HG03342 (cell line): ENCODE measurements at regions not wholly inside any gene's neighbourhood (a gene's known extent, or its start where the extent isn't known, plus 50 kb on each side); places are given as distances from the start of the nearest gene placed in this dataset.
"Not testable (repeated sequence)": the region's sequence is repeated elsewhere in the genome, so short reads cannot be mapped to it uniquely, and the experiment has no call there.

Source experiments
- ATAC-seq: cut with Tn5 transposase; IDR thresholded peaks from one replicate; pipeline ENCODE4 v1.9.1; 2021; ENCODE audit warnings: mild to moderate bottlenecking, moderate library complexity; ENCODE audit not compliant: unreplicated experiment

DNA sequence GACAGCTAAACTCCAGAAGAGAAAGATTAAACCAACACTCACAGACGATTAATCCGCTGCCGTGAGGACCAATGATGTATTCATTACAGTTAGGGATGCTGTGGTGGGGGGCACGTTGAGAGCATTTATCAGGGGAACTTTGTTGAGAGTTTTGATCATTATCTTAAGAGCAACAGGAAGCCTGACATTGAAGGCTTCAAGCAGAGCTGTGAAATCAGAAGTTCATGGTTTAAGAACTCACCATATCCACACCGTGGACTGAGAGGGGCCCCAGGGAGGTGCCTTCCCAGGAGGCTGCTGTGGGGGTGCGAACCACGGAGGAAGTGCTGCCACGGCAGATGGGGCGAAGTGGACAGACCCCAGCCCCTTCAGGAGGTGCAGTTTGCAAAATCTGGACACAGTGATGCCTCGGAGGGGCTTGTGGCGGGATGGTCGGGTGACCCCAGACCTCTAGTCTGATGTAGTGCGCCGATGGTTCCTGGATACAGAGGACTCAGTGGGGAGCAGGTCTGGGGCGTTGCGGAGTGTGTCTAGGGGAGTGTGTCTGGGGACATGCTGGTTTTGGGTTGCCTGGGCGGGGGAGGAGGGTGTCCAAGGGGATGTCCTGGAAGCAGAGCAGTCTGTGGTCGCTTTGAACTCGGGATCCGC lies 73.0 kb downstream of the DIO3 start:
- ATAC-seq, result no peak

DNA sequence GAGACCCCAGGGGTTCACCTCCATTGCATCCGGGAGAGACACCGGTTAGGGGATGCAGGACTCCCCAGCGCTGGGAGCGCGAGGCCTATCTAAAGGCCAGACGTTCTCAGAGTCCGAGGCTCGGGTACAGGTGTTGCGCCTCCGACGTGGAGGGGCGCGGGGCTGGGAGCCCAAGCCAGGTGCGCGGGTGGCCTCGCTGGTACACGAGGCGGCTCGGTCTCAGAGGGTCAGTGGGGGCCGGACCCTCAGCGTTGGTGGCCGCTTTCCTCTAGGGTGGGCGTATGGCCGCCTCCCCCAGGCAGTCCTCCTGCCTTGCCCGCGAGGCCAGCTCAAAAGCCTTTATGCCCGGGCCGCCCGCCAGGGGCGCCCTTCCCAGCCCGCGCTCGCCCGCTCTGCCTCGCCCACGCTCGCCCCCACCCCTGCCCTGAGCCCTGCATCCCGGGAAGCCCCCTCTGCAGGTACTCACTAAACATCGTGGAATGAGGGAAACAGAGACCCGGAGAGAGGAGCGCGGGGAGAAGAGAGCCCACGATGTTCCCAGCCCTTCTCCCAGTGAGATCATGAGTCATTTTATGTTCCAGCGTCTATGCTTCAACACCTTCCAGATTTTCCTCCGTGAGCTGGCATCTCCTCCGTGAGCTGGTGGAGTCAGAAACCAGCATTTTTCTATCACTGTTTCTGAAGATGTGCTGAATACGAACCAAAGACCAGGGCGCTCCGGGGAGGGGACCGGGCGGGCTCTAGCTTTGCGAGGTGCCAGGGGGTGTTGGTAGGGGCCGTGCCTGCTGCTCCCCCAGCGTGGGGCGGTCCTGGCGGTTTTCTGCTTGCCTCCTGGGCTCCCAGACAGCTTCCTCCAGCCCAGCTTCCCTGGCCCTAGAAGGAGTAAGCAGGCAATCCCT lies 73.8 kb downstream of the DIO3 start:
- no peak for ATAC-seq

- ATAC-seq, result peak; percentile 63
Observed at GRCh38 chr14:101635749-101636560, 74.7 kb downstream of the DIO3 start.

- ATAC-seq, result no peak
Observed at GRCh38 chr14:101639241-101639833, 78.0 kb downstream of the DIO3 start.

GRCh38 chr14:101643651-101644050 lies 82.4 kb downstream of the DIO3 start:
- no peak for ATAC-seq

DNA sequence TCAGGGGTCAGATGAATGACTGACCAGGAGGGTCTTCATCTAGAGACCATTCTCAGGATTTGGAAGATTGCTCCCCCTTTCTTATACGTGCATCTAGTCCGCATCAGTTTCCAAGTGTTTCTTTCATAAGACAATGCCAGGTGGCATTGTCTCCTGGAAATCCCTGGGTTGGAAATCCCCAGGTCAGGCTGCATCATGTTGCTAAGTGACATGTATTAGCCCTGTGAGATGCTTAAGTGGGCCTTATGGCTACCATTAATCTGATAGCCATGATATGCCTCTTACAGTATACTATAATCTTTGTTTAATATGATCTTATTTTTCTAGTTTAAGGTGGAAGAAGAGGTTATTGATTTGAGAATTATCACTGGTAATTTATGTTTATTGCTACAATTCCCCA lies 92.8 kb downstream of the DIO3 start:
- no peak for ATAC-seq

DNA sequence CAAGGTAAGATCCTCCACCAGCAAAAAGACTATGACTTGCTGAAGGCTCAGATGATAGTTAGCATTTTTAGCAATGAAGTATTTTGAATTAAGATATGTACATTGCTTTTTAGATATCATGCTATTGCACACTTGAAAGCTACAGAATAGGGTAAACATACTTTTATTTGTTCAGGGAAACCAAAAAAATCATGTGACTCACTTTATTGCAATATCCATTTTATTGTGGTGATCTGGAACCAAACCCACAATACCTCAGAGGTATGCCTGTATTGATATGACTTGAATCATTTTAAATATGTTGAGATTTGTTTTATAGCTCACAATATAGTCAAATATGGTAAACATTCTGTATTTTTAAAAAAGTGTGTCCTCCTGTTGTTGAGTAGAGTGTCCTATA lies 96.1 kb downstream of the DIO3 start:
- ATAC-seq, result no peak

DNA sequence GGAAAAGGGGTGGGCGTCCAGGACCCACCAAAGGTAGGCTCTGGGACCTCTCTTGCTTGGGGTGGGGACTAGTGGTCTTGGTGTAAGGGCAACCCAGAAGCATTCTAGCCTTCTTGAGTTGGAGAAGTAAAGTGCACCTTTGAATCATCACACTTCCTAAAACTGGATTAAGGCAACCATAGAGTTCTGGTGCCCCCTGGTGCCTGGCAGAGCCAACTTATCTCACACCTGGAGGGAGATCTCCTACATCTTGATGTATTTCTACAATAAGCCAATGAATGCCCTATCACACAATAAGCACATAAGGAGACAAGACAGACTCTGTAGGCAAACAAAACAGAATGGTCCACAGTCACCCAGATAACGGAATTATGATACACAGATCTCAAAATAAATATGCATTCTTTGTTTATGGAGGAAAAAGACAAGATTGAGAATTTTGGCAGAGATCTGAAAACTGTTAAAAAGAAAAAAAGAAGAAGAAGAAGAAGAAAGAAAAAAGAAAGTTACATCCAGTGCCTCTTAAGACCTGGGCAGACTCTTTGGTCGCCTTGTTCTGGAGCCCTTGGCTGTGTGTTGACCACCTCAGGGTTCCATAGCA lies 95.9 kb upstream of the PPP2R5C start:
- ATAC-seq, result no peak

DNA sequence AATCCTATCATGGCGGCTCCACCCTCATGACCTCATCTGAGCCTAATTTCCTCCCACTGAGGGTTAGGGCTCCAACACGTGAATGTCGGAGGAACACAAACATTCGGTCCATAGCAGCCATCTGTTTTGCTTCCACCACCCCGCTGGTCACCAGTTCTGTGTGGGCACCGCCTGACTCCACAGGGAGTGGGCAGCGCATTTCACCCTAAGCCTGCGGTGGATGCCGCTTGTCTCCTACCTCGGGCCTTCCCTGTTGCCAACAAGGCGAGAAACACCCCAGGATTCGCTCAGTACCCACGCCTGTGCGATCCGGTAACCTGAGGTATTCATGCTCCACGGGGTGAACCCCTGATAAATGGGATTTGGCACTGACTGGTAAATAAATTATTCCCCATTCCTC lies 95.2 kb upstream of the PPP2R5C start:
- ATAC-seq, result no peak

GRCh38 chr14:101669629-101670028 lies 91.9 kb upstream of the PPP2R5C start:
- no peak for ATAC-seq

- no peak for ATAC-seq
Observed at GRCh38 chr14:101673873-101674272, 87.6 kb upstream of the PPP2R5C start.

- ATAC-seq, result not testable (repeated sequence)
Observed at GRCh38 chr14:101675835-101676234, 85.7 kb upstream of the PPP2R5C start.

GRCh38 chr14:101677912-101678327 lies 83.6 kb upstream of the PPP2R5C start:
- not testable (repeated sequence) for ATAC-seq

- ATAC-seq, result no peak
Observed at GRCh38 chr14:101681795-101682194, 79.7 kb upstream of the PPP2R5C start.

DNA sequence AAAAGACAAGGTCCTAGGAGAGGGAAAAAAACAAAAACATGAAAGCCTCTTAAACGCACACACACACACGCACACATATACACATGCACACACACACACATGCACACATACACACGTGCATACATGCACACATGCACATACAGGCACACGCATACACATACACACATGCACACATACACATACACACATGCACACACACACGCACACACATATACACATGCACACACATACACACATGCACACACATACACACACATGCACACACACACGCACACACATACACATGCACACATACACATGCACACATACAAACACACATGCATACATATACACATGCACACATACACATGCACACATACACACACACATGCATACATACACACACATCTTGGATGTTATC lies 78.1 kb upstream of the PPP2R5C start:
- ATAC-seq, result no peak

DNA sequence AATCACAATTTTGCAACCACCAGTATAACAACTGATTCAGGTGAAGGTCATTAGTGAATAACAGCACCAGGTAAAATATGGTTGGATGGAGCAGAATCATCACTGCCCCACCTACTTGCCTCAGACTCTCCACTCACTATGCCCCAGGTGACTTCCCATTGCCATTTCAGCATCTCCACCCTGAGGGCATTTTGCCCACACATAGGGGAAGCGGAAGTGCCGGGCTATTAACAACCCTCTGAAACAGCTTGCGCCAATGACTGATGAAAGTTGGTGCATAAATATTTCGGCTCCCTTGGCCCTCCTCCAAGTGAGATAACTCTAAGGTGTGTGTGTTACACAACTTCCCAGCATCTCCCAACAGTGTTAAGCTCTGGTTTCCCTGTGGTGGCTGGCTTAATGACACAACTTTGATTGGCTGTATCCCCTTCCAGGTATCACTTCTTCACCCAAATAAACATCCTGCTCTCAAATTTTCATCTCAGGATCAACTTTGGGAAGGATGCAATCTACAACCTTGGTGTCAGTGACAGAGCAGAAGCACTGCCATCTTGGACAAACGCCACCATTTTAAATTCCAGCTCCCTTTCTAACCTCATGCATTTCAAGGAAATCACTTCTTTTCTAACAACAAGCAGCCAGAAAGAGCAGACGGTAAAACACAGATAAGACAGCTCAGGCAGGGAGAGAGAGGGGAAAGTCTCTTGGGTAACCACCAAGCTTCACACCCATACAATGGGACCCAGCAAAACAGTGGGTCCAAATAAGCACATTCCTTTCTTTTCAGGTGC lies 73.6 kb upstream of the PPP2R5C start:
- ATAC-seq, result no peak

DNA sequence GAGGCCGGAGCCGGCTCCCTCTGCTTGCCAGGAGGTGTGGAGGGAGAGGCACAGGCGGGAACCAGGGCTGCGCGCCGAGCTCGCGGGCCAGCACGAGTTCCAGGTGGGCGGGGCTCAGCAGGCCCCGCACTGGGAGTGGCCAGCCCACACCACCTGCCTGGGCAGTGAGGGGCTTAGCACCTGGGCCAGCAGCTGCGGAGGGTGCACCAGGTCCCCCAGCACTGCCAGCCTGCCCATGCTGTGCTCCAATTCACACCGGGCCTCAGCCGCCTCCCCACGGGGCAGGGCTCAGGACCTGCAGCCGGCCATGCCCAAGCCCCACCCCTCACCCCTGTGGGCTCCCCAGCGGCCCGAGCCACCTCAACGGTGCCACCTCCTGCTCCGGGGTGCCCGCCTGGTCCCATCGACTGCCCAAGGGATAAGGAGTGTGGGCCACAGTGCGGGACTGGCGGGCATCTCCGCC lies 72.4 kb upstream of the PPP2R5C start:
- ATAC-seq, result no peak

- ATAC-seq, result not testable (repeated sequence)
Observed at GRCh38 chr14:101689966-101690365, 71.5 kb upstream of the PPP2R5C start.

GRCh38 chr14:101695659-101696058 lies 65.8 kb upstream of the PPP2R5C start:
- no peak for ATAC-seq

- ATAC-seq, result no peak
Observed at GRCh38 chr14:101704140-101704539, 57.4 kb upstream of the PPP2R5C start.
